ENCODE measurements at regions not wholly inside any gene's neighbourhood (a gene's known extent, or its start where the extent isn't known, plus 50 kb on each side); places are given as distances from the start of the nearest gene placed in this dataset.

DNA sequence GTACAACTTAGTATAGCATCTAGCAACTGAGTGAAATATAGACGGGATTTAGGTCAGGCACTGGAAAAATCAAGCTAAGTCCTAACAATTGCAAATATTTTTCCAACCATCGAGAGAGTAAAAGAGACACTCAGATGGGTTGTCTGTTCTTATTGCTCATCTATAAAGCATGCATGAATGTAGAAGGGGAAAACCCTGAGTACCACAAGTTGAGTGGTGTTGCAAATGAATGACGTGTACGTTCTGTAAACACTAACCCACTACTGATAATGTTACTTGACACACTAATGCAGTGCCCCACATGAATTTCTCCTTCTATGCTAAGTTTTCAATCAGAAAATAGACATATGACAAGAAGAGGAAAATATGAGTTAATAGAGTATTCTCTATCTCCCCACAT lies 211.2 kb downstream of the COX18 start:
- no peaks in the 10 kb centered on the region for H3K36me3 Mint-ChIP-seq
- TF ChIP-seq CTCF (conservative IDR thresholded peaks at IDR 0.05) = no peak
- H3K27me3 Mint-ChIP-seq = no peaks in the 10 kb centered on the region
- DNase-seq (ENCODE audit: extremely low spot score, unreplicated experiment) = no peak
- H3K4me3 Mint-ChIP-seq = no peak overlapping the region
- no peak overlapping the region for H3K27ac Mint-ChIP-seq
- H3K4me1 Mint-ChIP-seq (ENCODE audit: unreplicated experiment) = no peaks in the 10 kb centered on the region
- no peaks in the 10 kb centered on the region for H3K9me3 Mint-ChIP-seq

GRCh38 chr4:72857787-72858186 lies 211.7 kb downstream of the COX18 start:
- Mint-ChIP-seq H3K4me3 (no peak overlapping the region), H3K27ac (no peak overlapping the region), H3K36me3 (no peaks in the 10 kb centered on the region), H3K9me3 (no peaks in the 10 kb centered on the region), H3K4me1 (ENCODE audit: unreplicated experiment) (no peaks in the 10 kb centered on the region), H3K27me3 (no peaks in the 10 kb centered on the region)
- no peak for DNase-seq (ENCODE audit: extremely low spot score, unreplicated experiment)
- TF ChIP-seq CTCF (conservative IDR thresholded peaks at IDR 0.05) = no peak

GRCh38 chr4:72857216-72857615 lies 212.3 kb downstream of the COX18 start:
- Mint-ChIP-seq H3K27me3 (no peaks in the 10 kb centered on the region), H3K4me3 (no peak overlapping the region), H3K9me3 (no peaks in the 10 kb centered on the region), H3K27ac (no peak overlapping the region), H3K36me3 (no peaks in the 10 kb centered on the region), H3K4me1 (ENCODE audit: unreplicated experiment) (no peaks in the 10 kb centered on the region)
- DNase-seq (ENCODE audit: extremely low spot score, unreplicated experiment) = no peak
- TF ChIP-seq CTCF (conservative IDR thresholded peaks at IDR 0.05) = no peak

DNA sequence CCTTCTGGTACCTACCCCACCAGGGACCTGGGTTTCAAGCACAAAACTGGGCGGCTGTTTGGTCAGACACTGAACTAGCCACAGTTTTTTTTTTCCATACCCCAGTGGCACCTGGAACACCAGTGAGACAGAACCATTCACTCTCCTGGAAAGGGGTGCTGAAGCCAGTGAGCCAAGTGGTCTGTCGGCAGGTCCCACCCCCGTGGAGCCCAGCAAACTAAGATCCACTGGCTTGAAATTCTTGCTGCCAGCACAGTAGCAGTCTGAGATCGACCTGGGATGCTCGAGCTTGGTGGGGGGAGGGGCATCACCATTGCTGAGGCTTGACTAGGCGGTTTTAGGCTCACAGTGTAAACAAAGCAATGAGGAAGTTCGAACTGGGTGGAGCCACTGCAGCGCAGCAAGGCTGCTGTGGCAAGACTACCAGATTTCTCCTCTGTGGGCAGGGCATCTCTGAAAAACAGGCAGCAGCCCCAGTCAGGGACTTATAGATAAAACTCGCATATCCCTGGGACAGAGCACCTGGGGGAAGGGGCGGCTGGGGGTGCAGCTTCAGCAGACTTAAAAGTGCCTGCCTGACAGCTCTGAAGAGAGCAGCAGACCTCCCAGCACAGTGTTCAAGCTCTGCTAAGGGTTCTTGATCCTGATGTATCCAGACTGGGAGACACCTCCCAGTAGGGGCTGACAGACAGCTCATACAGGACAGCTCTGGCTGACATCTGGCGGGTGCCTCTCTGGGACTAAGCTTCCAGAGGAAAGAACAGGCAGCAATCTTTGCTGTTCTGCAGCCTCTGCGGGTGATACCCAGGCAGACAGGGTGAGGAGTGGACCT lies 223.0 kb downstream of the COX18 start:
- no peak for TF ChIP-seq CTCF (conservative IDR thresholded peaks at IDR 0.05)
- H3K27me3 Mint-ChIP-seq = no peaks in the 10 kb centered on the region
- H3K4me1 Mint-ChIP-seq (ENCODE audit: unreplicated experiment) = no peaks in the 10 kb centered on the region
- H3K36me3 Mint-ChIP-seq = no peaks in the 10 kb centered on the region
- H3K9me3 Mint-ChIP-seq = no peaks in the 10 kb centered on the region
- DNase-seq (ENCODE audit: extremely low spot score, unreplicated experiment) = no peak
- H3K27ac Mint-ChIP-seq = no peak overlapping the region
- H3K4me3 Mint-ChIP-seq = no peak overlapping the region

GRCh38 chr4:72843466-72843865 lies 226.1 kb downstream of the COX18 start:
- no peaks in the 10 kb centered on the region for H3K36me3 Mint-ChIP-seq
- TF ChIP-seq CTCF (conservative IDR thresholded peaks at IDR 0.05) = no peak
- H3K4me1 Mint-ChIP-seq (ENCODE audit: unreplicated experiment) = no peaks in the 10 kb centered on the region
- H3K27ac Mint-ChIP-seq = no peak overlapping the region
- no peaks in the 10 kb centered on the region for H3K27me3 Mint-ChIP-seq
- DNase-seq (ENCODE audit: extremely low spot score, unreplicated experiment) = no peak
- no peaks in the 10 kb centered on the region for H3K9me3 Mint-ChIP-seq
- no peak overlapping the region for H3K4me3 Mint-ChIP-seq
